HEK293T (cell line): ENCODE measurements at regions not wholly inside any gene's neighbourhood (a gene's known extent, or its start where the extent isn't known, plus 50 kb on each side); places are given as distances from the start of the nearest gene placed in this dataset.

Experiments
- CTCF ChIA-PET: fragments of 350-600 bp; formaldehyde crosslinking; extraction: SDS; loops from one replicate; lab custom pipeline; 2021; ENCODE audit warnings: antibody characterized with exemption, inconsistent platforms; lab: Yijun Ruan, JAX
- POLR2A ChIA-PET: fragments of 350-600 bp; formaldehyde crosslinking; extraction: SDS; loops from one replicate; lab custom pipeline; 2020; ENCODE audit warnings: antibody characterized with exemption, inconsistent platforms; lab: Yijun Ruan, JAX
- DNase-seq: peaks from one replicate; pipeline ENCODE4 v3.0.0; 2012; ENCODE audit warnings: mixed read lengths; ENCODE audit errors: extremely low spot score
- ARNT ChIP-seq: fragments of 450-650 bp; IDR thresholded peaks from 2 replicates; pipeline ENCODE4 v1.6.1; 2017; ENCODE audit warnings: mild to moderate bottlenecking
- BHLHE40 ChIP-seq: fragments of 450-650 bp; IDR thresholded peaks from 2 replicates; pipeline ENCODE4 v1.6.1; 2016; ENCODE audit warnings: mild to moderate bottlenecking, moderate library complexity, borderline replicate concordance
- CTBP1 ChIP-seq: fragments of 450-650 bp; IDR thresholded peaks from 2 replicates; pipeline ENCODE4 v1.6.1; 2016; ENCODE audit warnings: borderline replicate concordance
- ELF4 ChIP-seq: fragments of 450-650 bp; IDR thresholded peaks from 2 replicates; pipeline ENCODE4 v1.6.1; 2017; ENCODE audit warnings: antibody characterized with exemption
- FOXA1 ChIP-seq: fragments of 450-650 bp; IDR thresholded peaks from 2 replicates; pipeline ENCODE4 v1.6.1; 2016; ENCODE audit warnings: mild to moderate bottlenecking
- FOXK2 ChIP-seq: fragments of 450-650 bp; IDR thresholded peaks from 2 replicates; pipeline ENCODE4 v1.6.1; 2016; ENCODE audit warnings: mild to moderate bottlenecking
- FOXM1 ChIP-seq: fragments of 450-650 bp; IDR thresholded peaks from 2 replicates; pipeline ENCODE4 v1.6.1; 2017; ENCODE audit warnings: mild to moderate bottlenecking, borderline replicate concordance
- HDGF ChIP-seq: fragments of 450-650 bp; IDR thresholded peaks from 2 replicates; pipeline ENCODE4 v1.6.1; 2017; ENCODE audit warnings: antibody characterized with exemption, borderline replicate concordance
- L3MBTL2 ChIP-seq: fragments of 450-650 bp; conservative IDR thresholded peaks from 2 replicates; pipeline ENCODE4 v1.6.1; 2016; ENCODE audit warnings: mild to moderate bottlenecking
- LEF1 ChIP-seq: fragments of 450-650 bp; IDR thresholded peaks from 2 replicates; pipeline ENCODE4 v1.6.1; 2017; ENCODE audit warnings: mild to moderate bottlenecking, borderline replicate concordance
- NFRKB ChIP-seq: fragments of 450-650 bp; IDR thresholded peaks from 2 replicates; pipeline ENCODE4 v1.6.1; 2016; ENCODE audit warnings: mild to moderate bottlenecking, moderate library complexity
- SP1 ChIP-seq: fragments of 450-650 bp; IDR thresholded peaks from 2 replicates; pipeline ENCODE4 v1.6.1; 2017
- SUZ12 ChIP-seq: fragments of 450-650 bp; IDR thresholded peaks from 2 replicates; pipeline ENCODE4 v1.6.1; 2016; ENCODE audit warnings: mild to moderate bottlenecking
- TARDBP ChIP-seq: fragments of 450-650 bp; IDR thresholded peaks from 2 replicates; pipeline ENCODE4 v1.6.1; 2016
- ZNF384 ChIP-seq: fragments of 450-650 bp; IDR thresholded peaks from 2 replicates; pipeline ENCODE4 v1.6.1; 2016
- TF ChIP-seq, protein P1 (sequence below): fragments of 450-650 bp; IDR thresholded peaks from 2 replicates; pipeline ENCODE4 v1.6.1; 2016

DNA sequence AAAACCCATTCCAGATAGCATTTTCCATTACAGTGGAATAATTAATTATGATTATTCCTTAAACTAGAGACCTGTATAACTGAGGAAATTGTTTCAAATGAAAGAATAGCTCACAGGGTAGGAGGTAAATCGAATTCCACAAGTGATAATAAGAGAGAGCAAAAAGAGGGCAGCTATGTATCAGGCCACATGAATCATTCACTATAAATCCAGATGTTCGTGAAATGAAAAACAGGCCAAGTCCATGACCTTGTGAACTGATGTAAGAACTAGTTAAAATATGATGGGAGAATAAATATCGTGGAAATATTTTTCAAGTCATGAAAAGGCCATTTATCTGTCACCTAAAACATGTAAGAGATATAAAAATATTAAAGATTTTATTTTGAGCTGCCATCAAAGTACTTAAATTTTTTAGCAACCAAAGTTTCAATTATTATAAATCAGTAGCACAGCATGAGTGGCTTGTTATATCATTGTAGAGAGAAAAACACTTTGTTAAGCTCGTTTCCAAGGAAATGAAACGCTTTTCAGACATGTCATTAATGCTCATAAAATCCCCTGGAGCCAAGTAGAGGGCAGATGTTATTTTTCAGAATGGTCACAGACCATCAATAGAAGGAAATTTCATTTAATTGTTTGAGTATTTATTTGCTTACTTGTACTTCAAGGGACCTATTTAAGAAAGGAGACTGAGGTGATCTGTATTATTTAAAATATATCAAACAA is 120.6 kb upstream of the CDKN3 start:
- ChIA-PET CTCF (no interaction called here), POLR2A (interaction anchor here (0.6 kb wide), 1 partner anchor 48 kb away, joined by 3 read pairs; no protein-coding TSS in a partner anchor)
- DNase-seq = no peak
- TF ChIP-seq SUZ12 (no peak), ZNF384 (no peak), FOXA1 (no peak), CTBP1 (no peak), LEF1 (no peak), ARNT (no peak), NFRKB (no peak), SP1 (no peak), L3MBTL2 (no peak), FOXM1 (no peak), FOXK2 (no peak)
- TF ChIP-seq, protein P1, sequence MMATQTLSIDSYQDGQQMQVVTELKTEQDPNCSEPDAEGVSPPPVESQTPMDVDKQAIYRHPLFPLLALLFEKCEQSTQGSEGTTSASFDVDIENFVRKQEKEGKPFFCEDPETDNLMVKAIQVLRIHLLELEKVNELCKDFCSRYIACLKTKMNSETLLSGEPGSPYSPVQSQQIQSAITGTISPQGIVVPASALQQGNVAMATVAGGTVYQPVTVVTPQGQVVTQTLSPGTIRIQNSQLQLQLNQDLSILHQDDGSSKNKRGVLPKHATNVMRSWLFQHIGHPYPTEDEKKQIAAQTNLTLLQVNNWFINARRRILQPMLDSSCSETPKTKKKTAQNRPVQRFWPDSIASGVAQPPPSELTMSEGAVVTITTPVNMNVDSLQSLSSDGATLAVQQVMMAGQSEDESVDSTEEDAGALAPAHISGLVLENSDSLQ = no peak

DNA sequence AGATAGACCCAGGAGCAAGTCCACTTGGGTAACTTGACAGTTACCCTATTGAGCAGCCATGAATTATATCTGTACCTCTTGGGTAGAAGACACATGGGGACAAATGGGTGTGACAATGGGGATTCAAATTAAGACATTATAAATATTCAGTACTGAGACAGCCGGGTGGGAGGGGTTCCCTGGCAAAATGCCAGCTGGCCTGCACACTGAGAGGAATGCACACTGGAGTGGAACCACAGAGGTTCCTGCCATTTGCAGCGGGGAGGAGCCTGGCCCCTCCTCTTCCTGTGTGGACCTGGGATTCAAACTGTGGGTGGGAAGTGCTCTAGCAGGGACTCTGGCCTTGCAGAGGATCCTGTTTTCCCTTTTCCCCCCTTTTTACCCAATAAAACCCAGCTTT is 118.7 kb upstream of the CDKN3 start:
- DNase-seq = no peak
- CTCF ChIA-PET = no interaction called here
- TF ChIP-seq LEF1 (no peak), SP1 (no peak), HDGF (no peak), FOXA1 (no peak), TARDBP (no peak), SUZ12 (no peak), ZNF384 (no peak), NFRKB (no peak), ARNT (no peak), L3MBTL2 (no peak)
- TF ChIP-seq, protein P1 = no peak
- POLR2A ChIA-PET = no interaction called here

DNA sequence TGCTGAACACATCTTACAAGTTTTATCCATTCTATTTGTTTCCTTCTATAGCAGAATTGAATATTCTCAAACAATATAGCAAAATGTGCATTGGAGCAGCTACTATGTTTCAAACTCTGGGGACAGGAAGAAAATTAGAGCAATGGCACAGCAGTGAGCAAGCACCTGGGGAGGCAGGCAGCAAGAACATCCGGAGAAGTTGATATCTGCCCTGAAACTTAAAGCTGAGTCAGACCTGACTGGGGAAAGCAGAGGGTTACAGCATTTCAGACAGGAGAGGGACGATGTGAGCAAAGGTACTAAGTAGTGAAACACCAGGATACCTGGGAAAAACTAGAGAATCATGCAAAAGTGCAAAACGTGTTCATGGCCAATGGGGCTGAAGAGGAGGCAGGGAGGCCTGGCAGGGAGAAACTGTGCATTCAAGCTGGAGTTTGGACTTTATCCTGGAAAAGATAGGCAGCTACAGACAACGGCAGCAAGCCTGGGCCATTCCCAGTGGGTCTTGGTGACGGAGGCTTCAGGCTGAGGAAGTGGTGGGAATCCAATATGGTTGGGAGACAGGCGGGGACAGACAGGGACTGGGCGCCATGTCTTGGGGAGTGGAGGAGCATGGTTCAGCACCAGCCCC is 118.0 kb upstream of the CDKN3 start:
- CTCF ChIA-PET = no interaction called here
- TF ChIP-seq LEF1 = no peak
- TF ChIP-seq, protein P1 = no peak
- TF ChIP-seq L3MBTL2 = no peak
- TF ChIP-seq NFRKB = no peak
- no peak for TF ChIP-seq FOXK2
- no peak for TF ChIP-seq ZNF384
- TF ChIP-seq TARDBP = no peak
- TF ChIP-seq ARNT = no peak
- no peak for TF ChIP-seq SUZ12
- TF ChIP-seq FOXA1 = no peak
- TF ChIP-seq HDGF = no peak
- no peak for TF ChIP-seq BHLHE40
- TF ChIP-seq FOXM1 = no peak
- no peak for TF ChIP-seq SP1
- no peak for TF ChIP-seq CTBP1
- no peak for TF ChIP-seq ELF4
- POLR2A ChIA-PET = no interaction called here
- DNase-seq = no peak

DNA sequence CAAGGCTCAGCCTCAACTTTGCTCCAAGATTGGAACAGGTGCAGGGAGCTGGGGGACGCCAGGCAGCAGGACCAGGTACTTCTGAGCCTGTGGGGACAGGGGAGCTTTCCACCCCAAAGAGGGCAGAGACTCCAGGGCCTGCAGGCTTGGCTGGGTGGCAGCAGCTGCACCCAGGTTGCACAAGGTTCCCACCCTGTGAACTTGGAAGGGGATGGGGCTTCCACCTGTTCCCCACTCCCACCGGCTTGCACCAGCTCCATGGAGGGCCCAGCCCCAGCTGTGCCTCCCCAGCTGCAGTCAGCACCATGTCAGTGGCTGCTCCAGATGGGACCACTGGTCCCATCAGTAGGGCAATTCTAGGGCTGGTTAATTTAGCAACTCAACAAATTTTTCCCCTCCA is 114.0 kb upstream of the CDKN3 start:
- POLR2A ChIA-PET = no interaction called here

DNA sequence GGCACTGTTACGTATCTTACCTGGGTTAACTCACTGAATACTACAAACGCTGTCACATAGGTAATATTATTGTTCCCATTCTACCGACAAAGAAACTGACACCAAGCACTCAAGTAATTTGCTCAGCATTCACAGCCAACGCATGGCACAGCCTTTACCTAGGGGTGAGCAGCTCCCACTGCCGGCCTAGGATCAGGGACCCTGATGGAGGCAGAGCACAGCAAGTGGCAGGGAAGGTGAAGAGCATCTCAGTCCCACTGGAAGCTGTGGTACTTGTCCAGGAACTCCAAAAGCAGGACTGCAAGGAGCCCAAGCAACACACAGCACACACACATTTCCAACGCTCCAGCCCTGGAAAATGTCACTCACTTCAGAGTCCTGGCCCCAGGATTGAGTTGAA is 111.8 kb upstream of the CDKN3 start:
- POLR2A ChIA-PET = no interaction called here
- no peak for DNase-seq
- CTCF ChIA-PET = no interaction called here
- no peak for TF ChIP-seq ELF4

More for the DNA sequence above, 114.0 kb upstream of the CDKN3 start:
- TF ChIP-seq ELF4 (no peak), FOXA1 (no peak), SUZ12 (no peak), FOXM1 (no peak), BHLHE40 (no peak), L3MBTL2 (no peak), FOXK2 (no peak), ZNF384 (no peak), TARDBP (no peak), CTBP1 (no peak), ARNT (no peak), NFRKB (no peak), LEF1 (no peak), SP1 (no peak), HDGF (no peak)
- TF ChIP-seq, protein P1 = no peak
- CTCF ChIA-PET = no interaction called here
- no peak for DNase-seq
